Testis (tissue), 2 donors: ENCODE measurements at regions not wholly inside any gene's neighbourhood (a gene's known extent, or its start where the extent isn't known, plus 50 kb on each side); places are given as distances from the start of the nearest gene placed in this dataset.

Experiments used
- DNase-seq: peaks from one replicate; pipeline ENCODE4 v3.0.0-alpha.2; 2019
- H3K27ac ChIP-seq, 2 donors: fragments of 200-600 bp; sonication (generic); one replicate each; pipeline ENCODE4 v1.5.1; 2019
- H3K27me3 ChIP-seq: fragments of 200-600 bp; sonication (generic); one replicate; pipeline ENCODE4 v1.5.1; 2019
- H3K36me3 ChIP-seq: fragments of 200-600 bp; sonication (generic); one replicate; pipeline ENCODE4 v1.5.1; 2017; ENCODE audit warnings: low read depth; ENCODE audit errors: missing control alignments
- H3K4me1 ChIP-seq: fragments of 200-600 bp; sonication (generic); one replicate; pipeline ENCODE4 v1.5.1; 2019
- H3K4me3 ChIP-seq, 2 donors: fragments of 200-600 bp; sonication (generic); one replicate each; pipeline ENCODE4 v1.5.1; 2017 to 2019
- H3K9me3 ChIP-seq: fragments of 200-600 bp; sonication (generic); one replicate; pipeline ENCODE4 v1.5.1; 2017
- POLR2A ChIP-seq: fragments of 450-650 bp; IDR thresholded peaks from one replicate; pipeline ENCODE4 v1.6.1; 2017; ENCODE audit warnings: antibody characterized with exemption, mild to moderate bottlenecking, moderate library complexity
- WGBS, 2 donors: methylation state at CpG; one replicate each; pipeline ENCODE4 v1.1.5; 2018; 5-methylcytosine and 5-hydroxymethylcytosine counted together
- intact Hi-C: fragments of 100-400 bp; cut with DNase I; formaldehyde crosslinking; loops from one replicate; pipeline ENCODE4 v1.15.1; 2023; ENCODE audit warnings: low total_unique reads
- TF ChIP-seq, protein P1 (sequence below), 3 experiments: fragments of 450-650 bp in 2 of 3; fragments of 200-600 bp in 1 of 3; sonication (generic) in 1 of 3; IDR thresholded peaks; one replicate each; pipeline ENCODE4 v1.5.1; 2016 to 2019; ENCODE audit warnings: antibody characterized with exemption in 3 of 3, mild to moderate bottlenecking in 2 of 3, moderate library complexity in 1 of 3

DNA sequence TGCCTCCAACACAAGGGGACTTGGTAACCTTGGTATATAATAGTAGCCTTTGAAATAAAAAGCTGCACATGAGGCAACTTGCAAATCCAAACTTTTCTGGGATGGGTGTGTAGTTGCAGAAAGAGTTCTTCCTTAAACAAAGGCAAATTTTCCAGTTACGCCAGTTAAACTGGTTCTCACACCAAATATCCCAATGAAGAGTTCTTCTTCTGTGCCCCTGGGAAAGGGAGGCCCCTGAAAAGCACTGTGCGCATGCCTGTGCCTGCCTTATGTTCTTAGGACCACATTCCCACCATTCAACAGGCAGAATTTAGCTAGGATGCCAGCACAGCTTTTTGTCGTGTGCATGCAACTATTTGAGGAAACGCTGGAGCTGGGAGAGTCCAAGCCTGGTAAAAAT, 164.8 kb upstream of the SLC25A13 start:
- TF ChIP-seq, protein P1, sequence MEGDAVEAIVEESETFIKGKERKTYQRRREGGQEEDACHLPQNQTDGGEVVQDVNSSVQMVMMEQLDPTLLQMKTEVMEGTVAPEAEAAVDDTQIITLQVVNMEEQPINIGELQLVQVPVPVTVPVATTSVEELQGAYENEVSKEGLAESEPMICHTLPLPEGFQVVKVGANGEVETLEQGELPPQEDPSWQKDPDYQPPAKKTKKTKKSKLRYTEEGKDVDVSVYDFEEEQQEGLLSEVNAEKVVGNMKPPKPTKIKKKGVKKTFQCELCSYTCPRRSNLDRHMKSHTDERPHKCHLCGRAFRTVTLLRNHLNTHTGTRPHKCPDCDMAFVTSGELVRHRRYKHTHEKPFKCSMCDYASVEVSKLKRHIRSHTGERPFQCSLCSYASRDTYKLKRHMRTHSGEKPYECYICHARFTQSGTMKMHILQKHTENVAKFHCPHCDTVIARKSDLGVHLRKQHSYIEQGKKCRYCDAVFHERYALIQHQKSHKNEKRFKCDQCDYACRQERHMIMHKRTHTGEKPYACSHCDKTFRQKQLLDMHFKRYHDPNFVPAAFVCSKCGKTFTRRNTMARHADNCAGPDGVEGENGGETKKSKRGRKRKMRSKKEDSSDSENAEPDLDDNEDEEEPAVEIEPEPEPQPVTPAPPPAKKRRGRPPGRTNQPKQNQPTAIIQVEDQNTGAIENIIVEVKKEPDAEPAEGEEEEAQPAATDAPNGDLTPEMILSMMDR (IDR thresholded peaks at IDR 0.05), result no peak
- no peak for TF ChIP-seq POLR2A
- no peaks in the 10 kb centered on the region for H3K36me3 ChIP-seq
- intact Hi-C loops, result no loop called here
- 91% methylated on average over 4 of the region's 4 CpGs for WGBS, 2 donors
- H3K27me3 ChIP-seq, result no peaks in the 10 kb centered on the region
- no peaks in the 10 kb centered on the region for H3K9me3 ChIP-seq
- no peak for DNase-seq
- H3K4me3 ChIP-seq, result no peak overlapping the region
- no peak overlapping the region for H3K27ac ChIP-seq
- H3K4me1 ChIP-seq, result no peaks in the 10 kb centered on the region

DNA sequence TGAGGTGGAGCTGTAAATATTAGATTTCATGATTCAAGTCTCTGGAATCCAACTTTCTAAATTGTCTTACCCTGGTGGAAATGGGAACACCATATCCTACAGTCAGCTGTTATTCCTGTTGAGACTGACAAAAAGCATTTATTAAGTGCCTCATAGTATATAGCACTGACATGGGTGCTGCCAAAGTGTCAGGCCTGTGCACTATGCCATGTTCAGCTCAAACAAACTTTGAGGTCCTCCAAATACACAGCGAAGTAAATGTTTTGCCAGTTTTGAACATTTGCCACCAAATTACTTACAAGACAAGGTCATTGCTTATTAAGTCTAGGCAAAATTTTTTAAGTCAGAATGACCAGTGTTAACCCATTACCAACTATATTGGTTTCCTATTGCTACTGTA, 162.9 kb upstream of the SLC25A13 start:
- Histone ChIP-seq H3K36me3 (no peaks in the 10 kb centered on the region), H3K9me3 (no peaks in the 10 kb centered on the region), H3K4me1 (no peaks in the 10 kb centered on the region), H3K27ac (no peak overlapping the region), H3K27me3 (no peaks in the 10 kb centered on the region), H3K4me3 (no peak overlapping the region)
- intact Hi-C loops, result no loop called here
- no peak for DNase-seq
- 61 to 78% methylated on average over 1 of the region's 1 CpG for WGBS, 2 donors
- no peak for TF ChIP-seq POLR2A
- TF ChIP-seq, protein P1 (IDR thresholded peaks at IDR 0.05), result no peak

DNA sequence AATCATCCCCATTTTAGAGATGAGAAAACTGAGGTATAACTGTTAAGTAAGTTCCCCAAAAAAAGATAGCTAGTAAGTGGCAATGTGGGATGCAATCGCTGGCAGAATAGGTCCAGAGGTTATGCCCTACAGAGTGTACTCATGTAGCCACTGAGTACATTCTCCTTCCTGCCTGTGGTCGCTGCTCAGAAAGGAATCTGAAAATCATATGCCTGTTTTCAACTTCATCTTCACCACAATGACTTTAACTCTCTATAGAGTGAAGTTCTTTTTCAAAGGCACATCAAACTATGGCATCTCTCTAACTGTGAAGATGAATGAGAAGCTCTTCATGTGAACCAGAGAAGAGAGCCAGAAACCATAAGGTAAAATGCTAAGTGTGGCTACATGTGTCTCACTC, 162.2 kb upstream of the SLC25A13 start:
- TF ChIP-seq, protein P1 (IDR thresholded peaks at IDR 0.05), result no peak
- TF ChIP-seq POLR2A, result no peak
- Histone ChIP-seq H3K4me3 (no peak overlapping the region), H3K4me1 (no peaks in the 10 kb centered on the region), H3K9me3 (no peaks in the 10 kb centered on the region), H3K36me3 (no peaks in the 10 kb centered on the region), H3K27ac (no peak overlapping the region), H3K27me3 (no peaks in the 10 kb centered on the region)
- WGBS, 2 donors, result 92 to 94% methylated on average over 2 of the region's 2 CpGs
- intact Hi-C loops, result no loop called here
- DNase-seq, result no peak

DNA sequence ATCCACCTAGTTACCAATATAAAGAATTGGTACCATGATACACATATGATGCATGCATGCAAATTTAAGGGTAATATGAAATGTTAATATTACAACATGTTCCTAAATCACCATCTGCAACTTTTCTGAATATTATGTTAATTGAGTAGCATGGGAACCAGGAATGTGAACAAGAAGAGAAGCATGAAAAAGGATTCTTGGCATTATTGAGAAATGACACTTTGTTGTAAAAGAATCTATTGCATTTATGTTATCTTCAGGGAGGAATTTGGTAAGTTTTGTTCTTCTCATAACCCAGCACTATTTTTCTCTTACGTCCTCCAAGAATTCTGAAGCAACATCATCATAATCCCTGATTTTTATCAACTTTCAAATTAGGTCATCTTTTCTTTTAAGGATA, 159.9 kb upstream of the SLC25A13 start:
- no peak overlapping the region for H3K27ac ChIP-seq
- 36 to 64% methylated on average over 1 of the region's 1 CpG for WGBS, 2 donors
- H3K4me3 ChIP-seq, result no peak overlapping the region
- no peaks in the 10 kb centered on the region for H3K27me3 ChIP-seq
- intact Hi-C loops, result no loop called here
- H3K4me1 ChIP-seq, result no peaks in the 10 kb centered on the region
- no peaks in the 10 kb centered on the region for H3K36me3 ChIP-seq
- TF ChIP-seq, protein P1 (IDR thresholded peaks at IDR 0.05), result no peak
- TF ChIP-seq POLR2A, result no peak
- DNase-seq, result no peak
- no peaks in the 10 kb centered on the region for H3K9me3 ChIP-seq

DNA sequence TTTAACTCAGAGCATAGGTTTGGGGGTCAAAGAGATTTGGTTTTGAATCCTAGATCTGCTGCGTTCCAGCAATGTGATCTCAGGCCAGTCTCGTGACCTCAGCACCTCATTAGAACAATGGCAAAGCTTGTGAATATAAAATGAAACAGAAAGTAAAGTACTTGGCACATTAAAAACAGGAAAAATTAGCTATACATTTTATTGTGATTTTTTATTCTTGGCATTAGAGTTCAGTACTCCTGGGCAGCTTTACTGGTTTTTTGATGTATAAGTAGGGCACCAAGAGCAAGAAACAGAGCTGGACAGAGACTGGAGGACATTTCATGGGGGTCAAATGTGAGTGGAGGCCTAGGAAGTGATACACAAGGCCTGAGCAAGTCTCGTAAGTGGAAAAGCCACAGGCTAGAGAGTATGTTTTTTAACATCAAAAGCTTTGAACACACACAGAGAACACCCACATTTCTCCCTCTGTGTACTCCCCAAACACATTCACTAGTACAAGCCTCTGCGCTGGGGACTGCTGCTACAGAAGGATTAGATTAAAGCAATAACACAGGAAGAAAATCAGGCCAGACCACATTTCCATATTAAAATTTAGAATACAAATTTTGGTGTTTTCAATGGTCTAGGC, 157.2 kb upstream of the SLC25A13 start:
- no peak for DNase-seq
- no peak for TF ChIP-seq POLR2A
- TF ChIP-seq, protein P1 (IDR thresholded peaks at IDR 0.05), result no peak
- H3K9me3 ChIP-seq, result no peaks in the 10 kb centered on the region
- 62 to 65% methylated on average over 4 of the region's 4 CpGs for WGBS, 2 donors
- no peaks in the 10 kb centered on the region for H3K27me3 ChIP-seq
- intact Hi-C loops, result no loop called here
- H3K4me3 ChIP-seq, result no peak overlapping the region
- H3K36me3 ChIP-seq, result no peaks in the 10 kb centered on the region
- H3K27ac ChIP-seq, result no peak overlapping the region
- H3K4me1 ChIP-seq, result no peaks in the 10 kb centered on the region
